Liver (tissue), 8 donors: ENCODE measurements at regions not wholly inside any gene's neighbourhood (a gene's known extent, or its start where the extent isn't known, plus 50 kb on each side); places are given as distances from the start of the nearest gene placed in this dataset.

Experiments
- DNase-seq: peaks from one replicate; pipeline ENCODE4 v3.0.0-alpha.2; 2017; ENCODE audit warnings: low spot score
- H3K27ac ChIP-seq, 2 donors: one replicate each; pipeline ENCODE4 v1.7.0; 2013; ENCODE audit warnings: inconsistent platforms in 2 of 2, low read length in 2 of 2, control low read depth in 1 of 2, low read depth in 1 of 2, mild to moderate bottlenecking in 1 of 2
- H3K27me3 ChIP-seq, 4 donors: one replicate each; pipeline versions ENCODE4 v1.6.1 to v1.7.0; 2013; ENCODE audit warnings: low read length in 3 of 4, inconsistent platforms in 1 of 4, mild to moderate bottlenecking in 1 of 4, moderate library complexity in 1 of 4; ENCODE audit not compliant: control insufficient read depth in 4 of 4, insufficient read depth in 4 of 4
- H3K36me3 ChIP-seq, 4 donors: one replicate each; pipeline versions ENCODE4 v1.6.1 to v1.7.0; 2013; ENCODE audit warnings: low read length in 3 of 4, mild to moderate bottlenecking in 3 of 4, low read depth in 1 of 4, moderate library complexity in 1 of 4; ENCODE audit not compliant: control insufficient read depth in 4 of 4, insufficient read depth in 3 of 4
- H3K4me1 ChIP-seq, 4 donors: one replicate each; pipeline versions ENCODE4 v1.6.1 to v1.7.0; 2013; ENCODE audit warnings: low read length in 3 of 4, mild to moderate bottlenecking in 3 of 4, moderate library complexity in 1 of 4; ENCODE audit not compliant: control insufficient read depth in 4 of 4, insufficient read depth in 4 of 4
- H3K4me3 ChIP-seq, 3 donors: one replicate each; pipeline versions ENCODE4 v1.6.1 to v1.7.0; 2013; ENCODE audit warnings: low read length in 3 of 3, control low read depth in 1 of 3, low read depth in 1 of 3, mild to moderate bottlenecking in 1 of 3
- H3K9ac ChIP-seq, 2 donors: one replicate each; pipeline ENCODE4 v1.7.0; 2013; ENCODE audit warnings: low read length in 2 of 2, mild to moderate bottlenecking in 2 of 2, moderate library complexity in 2 of 2, control low read depth in 1 of 2, low read depth in 1 of 2
- H3K9me3 ChIP-seq, 4 donors: one replicate each; pipeline versions ENCODE4 v1.6.1 to v1.7.0; 2013; ENCODE audit warnings: low read length in 3 of 4; ENCODE audit not compliant: control insufficient read depth in 4 of 4
- ATF3 ChIP-seq: IDR thresholded peaks from 2 replicates; pipeline ENCODE4 v1.6.1; 2016; ENCODE audit warnings: antibody characterized with exemption
- EGR1 ChIP-seq, 2 donors: IDR thresholded peaks; 2 replicates each; pipeline ENCODE4 v1.6.1; 2016 to 2018; ENCODE audit warnings: antibody characterized with exemption in 2 of 2, low read depth in 2 of 2
- FOXA1 ChIP-seq: IDR thresholded peaks from 2 replicates; pipeline ENCODE4 v1.6.1; 2016; ENCODE audit warnings: antibody characterized with exemption
- FOXA2 ChIP-seq: IDR thresholded peaks from 2 replicates; pipeline ENCODE4 v1.6.1; 2016; ENCODE audit warnings: antibody characterized with exemption
- GABPA ChIP-seq, 2 donors: IDR thresholded peaks in 1 of 2; conservative IDR thresholded peaks in 1 of 2; 2 replicates each; pipeline ENCODE4 v1.6.1; 2016; ENCODE audit warnings: antibody characterized with exemption in 2 of 2, mild to moderate bottlenecking in 1 of 2, moderate library complexity in 1 of 2
- HNF4A ChIP-seq, 2 donors: conservative IDR thresholded peaks; 2 replicates each; pipeline ENCODE4 v1.6.1; 2016; ENCODE audit warnings: antibody characterized with exemption in 2 of 2, mild to moderate bottlenecking in 2 of 2
- HNF4G ChIP-seq: IDR thresholded peaks from 2 replicates; pipeline ENCODE4 v1.6.1; 2016; ENCODE audit warnings: antibody characterized with exemption
- JUND ChIP-seq, 2 donors: IDR thresholded peaks; 2 replicates each; pipeline ENCODE4 v1.6.1; 2016; ENCODE audit warnings: antibody characterized with exemption in 2 of 2
- NR2F2 ChIP-seq: IDR thresholded peaks from 2 replicates; pipeline ENCODE4 v1.6.1; 2016; ENCODE audit warnings: antibody characterized with exemption
- RAD21 ChIP-seq, 2 donors: IDR thresholded peaks; 2 replicates each; pipeline ENCODE4 v1.6.1; 2016; ENCODE audit warnings: antibody characterized with exemption in 2 of 2, mild to moderate bottlenecking in 2 of 2
- REST ChIP-seq: IDR thresholded peaks from 2 replicates; pipeline ENCODE4 v1.6.1; 2016; ENCODE audit warnings: antibody characterized with exemption, mild to moderate bottlenecking
- RXRA ChIP-seq, 2 donors: IDR thresholded peaks; 2 replicates each; pipeline ENCODE4 v1.6.1; 2017 to 2018; ENCODE audit warnings: antibody characterized with exemption in 2 of 2, mild to moderate bottlenecking in 1 of 2
- SP1 ChIP-seq: IDR thresholded peaks from 2 replicates; pipeline ENCODE4 v1.6.1; 2018; ENCODE audit warnings: antibody characterized with exemption, mild to moderate bottlenecking
- TAF1 ChIP-seq: conservative IDR thresholded peaks from 2 replicates; pipeline ENCODE4 v1.6.1; 2016; ENCODE audit warnings: antibody characterized with exemption, mild to moderate bottlenecking
- YY1 ChIP-seq: IDR thresholded peaks from 2 replicates; pipeline ENCODE4 v1.6.1; 2016; ENCODE audit warnings: antibody characterized with exemption, mild to moderate bottlenecking
- WGBS: extraction: QIAGEN DNeasy Blood & Tissue Kit; methylation state at CpG from one replicate; pipeline ENCODE4 v1.1.7; 2013; 5-methylcytosine and 5-hydroxymethylcytosine counted together
- TF ChIP-seq, protein P1 (sequence below): IDR thresholded peaks from 2 replicates; pipeline ENCODE4 v1.6.1; 2016; ENCODE audit warnings: antibody characterized with exemption
- TF ChIP-seq, protein P2 (sequence below): fragments of 150-350 bp; IDR thresholded peaks from 2 replicates; pipeline ENCODE4 v1.5.1; 2017; ENCODE audit warnings: improper control_type of control experiment, low read depth, low read length; ENCODE audit not compliant: missing input control
- donor health status: healthy.
- donor health status: healthy.
- donor health status: healthy.
- donor health status: healthy.
- donor health status: healthy.

- Histone ChIP-seq H3K4me3 (no peak overlapping the region), H3K9ac (no peak overlapping the region), H3K4me1 (no peaks in the 10 kb centered on the region), H3K27me3 (no peaks in the 10 kb centered on the region), H3K36me3 (no peaks in the 10 kb centered on the region), H3K9me3 (no peaks in the 10 kb centered on the region), H3K27ac (no peak overlapping the region)
- TF ChIP-seq HNF4G: no peak
- no peak for DNase-seq
These were observed 222.4 kb upstream of the PCDH17 start for GRCh38 chr13:57409121-57409520.

DNA sequence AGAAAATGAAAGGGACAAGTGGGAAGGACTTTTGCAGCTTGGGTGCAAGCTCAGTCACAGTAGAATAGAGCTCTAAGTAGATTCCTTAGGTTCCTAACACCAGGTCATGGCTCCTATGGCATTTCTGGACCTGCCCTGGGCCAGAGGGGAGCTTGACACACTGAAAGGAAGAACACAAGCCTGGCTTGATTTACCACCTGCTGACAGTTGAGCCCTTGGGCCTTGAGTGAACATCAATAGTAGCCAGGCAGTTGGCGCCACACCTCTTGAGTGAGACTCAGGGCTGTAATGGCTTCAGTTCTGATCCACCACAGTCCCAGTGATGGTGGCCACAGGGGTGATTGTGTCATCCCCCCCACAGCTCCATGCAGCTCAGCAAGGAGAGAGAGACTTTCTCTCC, 221.9 kb upstream of the PCDH17 start:
- H3K9me3 ChIP-seq: no peaks in the 10 kb centered on the region

DNA sequence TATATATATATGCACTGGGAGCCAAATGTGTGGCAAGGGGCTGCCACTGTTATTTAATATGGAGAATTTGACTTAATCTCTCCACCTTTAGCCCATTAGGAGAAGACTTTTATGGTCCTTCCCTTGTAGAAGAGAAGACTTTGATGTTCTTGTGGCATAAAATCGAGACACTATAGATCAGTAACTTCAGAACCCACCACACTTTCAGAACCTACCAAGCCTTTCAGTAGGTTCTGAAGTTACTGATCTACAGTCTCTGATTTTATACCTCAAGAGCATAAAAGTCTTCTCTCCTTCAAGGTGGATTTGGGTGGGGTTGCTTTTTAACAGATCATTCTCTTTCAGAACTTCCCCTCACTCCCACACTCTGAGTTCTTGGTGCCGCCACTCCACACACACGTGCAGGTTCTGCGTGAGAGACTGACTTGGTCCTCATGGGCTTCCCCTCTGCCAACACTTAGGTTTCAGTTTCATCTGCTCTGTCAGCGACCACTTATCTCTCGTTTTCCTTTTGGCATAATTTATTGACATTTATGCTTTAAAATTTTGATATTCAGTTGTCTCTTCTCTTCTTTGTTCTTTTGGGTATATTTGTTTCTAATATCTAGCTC, 213.4 kb upstream of the PCDH17 start:
- H3K9ac ChIP-seq: no peak overlapping the region
- 59% methylated on average over 6 of the region's 6 CpGs for WGBS
- H3K4me3 ChIP-seq: no peak overlapping the region
- DNase-seq: no peak
- no peaks in the 10 kb centered on the region for H3K9me3 ChIP-seq
- H3K4me1 ChIP-seq: peaks cover 0 to 5% (median 0%) of the 10 kb centered on the region in 4 donors
- TF ChIP-seq SP1: no peak
- peak in 1 of 2 donors; percentile 12 for TF ChIP-seq HNF4A (conservative IDR thresholded peaks at IDR 0.05)
- H3K27me3 ChIP-seq: no peaks in the 10 kb centered on the region
- no peaks in the 10 kb centered on the region for H3K36me3 ChIP-seq
- H3K27ac ChIP-seq: peak overlapping the region in 1 of 2 donors; percentile 7

More for the DNA sequence above, 221.9 kb upstream of the PCDH17 start:
- Histone ChIP-seq H3K36me3 (no peaks in the 10 kb centered on the region), H3K4me3 (no peak overlapping the region), H3K27me3 (no peaks in the 10 kb centered on the region), H3K4me1 (no peaks in the 10 kb centered on the region), H3K9ac (no peak overlapping the region), H3K27ac (no peak overlapping the region)
- 98% methylated on average over 1 of the region's 1 CpG for WGBS
- TF ChIP-seq, protein P1, sequence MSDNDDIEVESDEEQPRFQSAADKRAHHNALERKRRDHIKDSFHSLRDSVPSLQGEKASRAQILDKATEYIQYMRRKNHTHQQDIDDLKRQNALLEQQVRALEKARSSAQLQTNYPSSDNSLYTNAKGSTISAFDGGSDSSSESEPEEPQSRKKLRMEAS: no peak
- TF ChIP-seq EGR1 (IDR thresholded peaks at IDR 0.05; ENCODE audit: low read depth in 2 of 2) (no peak), YY1 (no peak), TAF1 (no peak), NR2F2 (no peak), GABPA (IDR thresholded peaks at IDR 0.05 in 1 of 2, conservative IDR thresholded peaks at IDR 0.05 in 1 of 2) (no peak), FOXA1 (no peak), RXRA (IDR thresholded peaks at IDR 0.05) (no peak)
- DNase-seq: no peak

DNA sequence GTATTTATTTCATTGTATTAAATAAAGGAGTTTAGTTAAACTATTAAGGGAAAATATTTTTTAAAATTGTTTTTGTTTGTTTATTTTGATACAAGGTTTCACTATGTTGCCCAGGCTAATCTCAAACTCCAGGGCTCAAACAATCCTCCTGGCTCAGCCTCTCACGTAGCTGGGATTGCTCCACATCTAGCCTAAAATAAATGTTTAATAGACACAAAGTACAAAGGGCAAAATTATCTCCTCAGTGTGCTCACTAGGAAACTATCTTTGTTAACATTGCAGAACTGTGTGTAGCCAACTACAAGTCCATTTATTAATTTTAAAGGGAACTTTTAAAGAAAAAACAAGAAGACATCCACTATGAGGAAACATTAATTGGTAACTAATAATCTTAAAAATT, 207.2 kb upstream of the PCDH17 start:
- no peak for DNase-seq
- no peaks in the 10 kb centered on the region for H3K36me3 ChIP-seq
- whole genome bisulfite sequencing: 25% methylated on average over 1 of the region's 1 CpG
- no peaks in the 10 kb centered on the region for H3K27me3 ChIP-seq
- no peaks in the 10 kb centered on the region for H3K9me3 ChIP-seq
- no peak overlapping the region for H3K9ac ChIP-seq
- peaks cover 0 to 5% (median 0%) of the 10 kb centered on the region in 4 donors for H3K4me1 ChIP-seq
- H3K4me3 ChIP-seq: peak overlapping the region in 1 of 3 donors; percentile 27
- H3K27ac ChIP-seq: peak overlapping the region; percentile 57 to 74
- no peak for TF ChIP-seq GABPA (IDR thresholded peaks at IDR 0.05 in 1 of 2, conservative IDR thresholded peaks at IDR 0.05 in 1 of 2)
- no peak for TF ChIP-seq ATF3
- peak; percentile 54 to 82 for TF ChIP-seq JUND (IDR thresholded peaks at IDR 0.05)
- no peak for TF ChIP-seq EGR1 (IDR thresholded peaks at IDR 0.05; ENCODE audit: low read depth in 2 of 2)
- TF ChIP-seq RXRA (IDR thresholded peaks at IDR 0.05): peak in 1 of 2 donors; percentile 46
- TF ChIP-seq FOXA1: no peak
- peak; percentile 88 for TF ChIP-seq HNF4G
- no peak for TF ChIP-seq NR2F2
- peak; percentile 51 to 55 for TF ChIP-seq RAD21 (IDR thresholded peaks at IDR 0.05)
- TF ChIP-seq HNF4A (conservative IDR thresholded peaks at IDR 0.05): peak; percentile 94
- TF ChIP-seq FOXA2: peak; percentile 31
- peak; percentile 36 for TF ChIP-seq YY1
- TF ChIP-seq REST: peak; percentile 76
- peak; percentile 93 for TF ChIP-seq SP1
- TF ChIP-seq, protein P2, sequence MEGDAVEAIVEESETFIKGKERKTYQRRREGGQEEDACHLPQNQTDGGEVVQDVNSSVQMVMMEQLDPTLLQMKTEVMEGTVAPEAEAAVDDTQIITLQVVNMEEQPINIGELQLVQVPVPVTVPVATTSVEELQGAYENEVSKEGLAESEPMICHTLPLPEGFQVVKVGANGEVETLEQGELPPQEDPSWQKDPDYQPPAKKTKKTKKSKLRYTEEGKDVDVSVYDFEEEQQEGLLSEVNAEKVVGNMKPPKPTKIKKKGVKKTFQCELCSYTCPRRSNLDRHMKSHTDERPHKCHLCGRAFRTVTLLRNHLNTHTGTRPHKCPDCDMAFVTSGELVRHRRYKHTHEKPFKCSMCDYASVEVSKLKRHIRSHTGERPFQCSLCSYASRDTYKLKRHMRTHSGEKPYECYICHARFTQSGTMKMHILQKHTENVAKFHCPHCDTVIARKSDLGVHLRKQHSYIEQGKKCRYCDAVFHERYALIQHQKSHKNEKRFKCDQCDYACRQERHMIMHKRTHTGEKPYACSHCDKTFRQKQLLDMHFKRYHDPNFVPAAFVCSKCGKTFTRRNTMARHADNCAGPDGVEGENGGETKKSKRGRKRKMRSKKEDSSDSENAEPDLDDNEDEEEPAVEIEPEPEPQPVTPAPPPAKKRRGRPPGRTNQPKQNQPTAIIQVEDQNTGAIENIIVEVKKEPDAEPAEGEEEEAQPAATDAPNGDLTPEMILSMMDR: no peak
- TF ChIP-seq TAF1: no peak
- TF ChIP-seq, protein P1: no peak
